PFSK-1 (cell line): ENCODE measurements at regions not wholly inside any gene's neighbourhood (a gene's known extent, or its start where the extent isn't known, plus 50 kb on each side); places are given as distances from the start of the nearest gene placed in this dataset.

Experiments
- FOXP2 ChIP-seq: optimal IDR thresholded peaks from 2 replicates; pipeline ENCODE3; 2011; ENCODE audit warnings: borderline replicate concordance, control low read depth, inconsistent platforms; ENCODE audit not compliant: insufficient read depth; ENCODE audit errors: extremely low read length, extremely low read depth
- POLR2AphosphoS5 ChIP-seq: IDR thresholded peaks from 2 replicates; pipeline ENCODE4 v1.6.1; 2012; ENCODE audit warnings: low read depth, mild to moderate bottlenecking, control low read depth, low read length, moderate library complexity
- REST ChIP-seq, 2 experiments: IDR thresholded peaks; 2 replicates each; pipeline versions ENCODE4 v1.6.1 to v1.8.0; 2011 to 2012; ENCODE audit warnings: low read depth in 2 of 2, low read length in 2 of 2, control low read depth in 1 of 2, inconsistent platforms in 1 of 2, mild to moderate bottlenecking in 1 of 2, moderate library complexity in 1 of 2; ENCODE audit not compliant: insufficient read depth in 1 of 2
- SIN3A ChIP-seq: IDR thresholded peaks from 2 replicates; pipeline ENCODE4 v1.6.1; 2012; ENCODE audit warnings: mild to moderate bottlenecking, low read length, moderate library complexity, borderline replicate concordance; ENCODE audit not compliant: insufficient read depth
- TAF1 ChIP-seq: IDR thresholded peaks from 2 replicates; pipeline ENCODE4 v1.6.1; 2012; ENCODE audit warnings: low read length, control low read depth, borderline replicate concordance; ENCODE audit not compliant: insufficient read depth

DNA sequence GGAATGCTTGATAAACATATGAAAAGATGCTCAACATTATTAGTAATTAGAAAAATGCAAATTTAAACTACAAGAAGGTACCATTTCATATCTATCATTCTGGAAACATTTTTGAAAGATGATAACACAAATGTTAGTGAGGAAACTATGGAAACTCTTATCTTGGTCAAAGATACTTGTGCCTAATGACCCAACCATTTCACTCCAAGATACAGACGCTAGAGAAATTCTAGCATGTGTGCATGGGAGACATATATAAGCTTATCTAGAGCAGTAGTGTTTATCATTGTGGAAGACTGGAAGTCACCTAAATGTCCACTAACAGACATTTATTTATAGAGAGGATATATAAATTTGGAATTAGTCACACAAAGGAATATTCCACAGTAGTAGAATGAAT is 143.1 kb upstream of the HMGA2 start:
- TF ChIP-seq TAF1 (no peak), POLR2AphosphoS5 (no peak), REST (IDR thresholded peaks at IDR 0.05; ENCODE audit: insufficient read depth in 1 of 2, low read depth in 2 of 2, low read length in 2 of 2) (no peak), SIN3A (no peak), FOXP2 (no peak)

GRCh38 chr12:65682112-65682511 is 142.2 kb upstream of the HMGA2 start:
- TF ChIP-seq POLR2AphosphoS5 (no peak), TAF1 (no peak), FOXP2 (no peak), REST (IDR thresholded peaks at IDR 0.05; ENCODE audit: insufficient read depth in 1 of 2, low read depth in 2 of 2, low read length in 2 of 2) (no peak), SIN3A (no peak)

DNA sequence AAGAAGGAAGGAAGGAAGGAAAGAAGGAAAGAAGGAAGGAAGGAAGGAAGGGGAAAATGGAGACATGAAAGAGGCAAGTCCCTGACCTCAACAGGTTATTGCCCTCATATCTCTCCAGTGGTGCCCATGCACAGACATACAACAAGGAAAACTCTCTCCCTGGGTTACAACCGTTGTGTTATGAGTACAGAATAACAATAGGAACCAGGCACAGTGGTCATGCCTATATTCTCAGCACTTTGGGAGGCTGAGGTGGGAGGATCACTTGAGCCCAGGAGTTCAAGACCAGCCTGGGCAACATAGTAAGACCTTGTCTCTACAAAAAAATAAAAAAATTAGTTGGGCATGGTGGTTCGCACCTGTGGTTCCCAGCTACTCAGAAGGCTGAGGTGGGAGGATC is 139.4 kb upstream of the HMGA2 start:
- TF ChIP-seq SIN3A (no peak), FOXP2 (no peak), TAF1 (no peak), REST (IDR thresholded peaks at IDR 0.05; ENCODE audit: insufficient read depth in 1 of 2, low read depth in 2 of 2, low read length in 2 of 2) (no peak), POLR2AphosphoS5 (no peak)

DNA sequence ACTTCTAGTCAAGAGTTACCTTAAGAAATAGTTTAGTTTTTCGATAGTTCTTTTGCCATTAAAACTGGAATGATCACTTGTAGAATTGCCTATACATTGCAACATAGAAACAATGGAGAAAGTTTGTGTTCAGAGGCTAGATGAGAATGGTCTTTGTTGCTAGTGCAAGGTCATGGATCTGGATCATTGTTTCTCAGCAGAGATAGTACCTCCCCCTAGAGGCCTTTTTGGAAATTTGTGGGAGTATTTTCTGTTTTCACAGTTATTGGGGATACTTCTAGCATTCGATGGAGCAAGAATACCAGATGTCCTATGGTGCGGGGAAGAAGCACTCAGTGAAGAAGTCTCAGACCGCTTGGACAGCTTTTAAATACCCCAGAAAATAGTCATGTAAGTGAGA is 138.8 kb upstream of the HMGA2 start:
- no peak for TF ChIP-seq TAF1
- no peak for TF ChIP-seq REST (IDR thresholded peaks at IDR 0.05; ENCODE audit: insufficient read depth in 1 of 2, low read depth in 2 of 2, low read length in 2 of 2)
- TF ChIP-seq POLR2AphosphoS5 = no peak
- TF ChIP-seq SIN3A = no peak
- no peak for TF ChIP-seq FOXP2

DNA sequence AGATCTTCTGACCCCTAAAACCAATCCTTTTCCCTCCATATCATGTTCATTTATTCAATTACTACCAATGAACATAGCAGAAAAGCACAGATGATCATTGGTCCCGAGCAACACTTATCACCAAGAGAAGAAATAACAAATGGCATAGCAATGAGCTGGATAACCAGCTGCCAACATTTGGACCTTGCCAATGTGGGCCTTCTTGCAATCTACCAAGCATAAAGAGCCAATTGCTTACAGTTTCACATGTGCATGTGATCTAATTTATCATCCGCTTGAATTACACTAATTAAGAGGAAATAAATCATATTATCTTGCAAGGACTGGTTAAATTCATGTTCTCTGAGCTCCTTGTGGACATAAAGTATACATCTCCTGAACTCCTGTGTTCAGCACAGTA is 134.8 kb upstream of the HMGA2 start:
- TF ChIP-seq POLR2AphosphoS5 (no peak), REST (IDR thresholded peaks at IDR 0.05; ENCODE audit: insufficient read depth in 1 of 2, low read depth in 2 of 2, low read length in 2 of 2) (no peak), SIN3A (no peak), TAF1 (no peak), FOXP2 (no peak)
